ENCODE measurements at regions not wholly inside any gene's neighbourhood (a gene's known extent, or its start where the extent isn't known, plus 50 kb on each side); places are given as distances from the start of the nearest gene placed in this dataset.

DNA sequence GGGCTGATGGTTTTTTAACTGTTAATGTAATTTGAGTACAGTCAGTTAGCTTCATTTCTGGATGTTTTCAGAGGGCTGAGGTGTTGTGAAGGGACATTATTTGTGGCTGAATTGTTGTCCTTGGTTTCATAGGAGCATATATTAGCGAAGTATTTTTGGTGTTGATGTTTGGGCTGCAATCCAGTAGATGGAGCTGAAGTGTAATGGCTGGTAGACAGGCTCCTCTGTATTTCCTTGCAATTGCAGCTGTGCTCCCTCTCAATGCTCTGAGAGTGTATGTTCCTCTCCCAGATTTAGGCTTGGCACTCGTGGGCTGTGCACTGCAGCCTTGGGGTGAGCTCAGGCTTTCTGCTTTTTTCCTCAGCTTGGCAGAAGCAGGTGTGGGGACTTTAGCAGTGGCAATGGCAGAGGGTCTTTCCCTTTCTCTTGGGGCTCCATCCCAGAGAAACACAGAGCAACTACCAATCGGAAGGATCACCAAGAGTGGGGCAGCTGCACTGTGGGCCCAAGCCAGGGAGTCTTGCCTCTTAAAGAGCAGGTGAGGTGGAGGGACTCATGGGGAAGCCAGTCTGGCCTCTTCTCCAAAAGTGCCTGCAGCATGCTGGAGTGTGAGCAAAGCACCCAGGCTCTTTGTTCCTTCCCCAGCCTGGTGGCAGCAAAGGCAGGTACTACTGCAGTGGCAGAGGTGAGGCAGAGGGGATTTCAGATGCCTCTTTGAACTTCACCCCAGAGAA is 544.4 kb downstream of the SH2D4B start:
- TF ChIP-seq EGR1 (IDR thresholded peaks at IDR 0.05) (no peak), RAD21 (IDR thresholded peaks at IDR 0.05; ENCODE audit: low read depth) (peak; percentile 21; the same call in 1 of the 2 replicates)

All from Ishikawa (cell line).